K562 (cell line): ENCODE measurements at regions not wholly inside any gene's neighbourhood (a gene's known extent, or its start where the extent isn't known, plus 50 kb on each side); places are given as distances from the start of the nearest gene placed in this dataset.
"Not testable (repeated sequence)": the region's sequence is repeated elsewhere in the genome, so short reads cannot be mapped to it uniquely, and the experiment has no call there.

ENCODE experiments used
- ATAC-seq: fragments of 200-7000 bp; cut with Tn5 transposase; 3 replicates; pipeline ENCODE4 v1.9.1; 2020; ENCODE audit warnings: moderate library complexity
- BruUV-seq: library from RNA; stranded (reverse); fragments of 400-500 nt; replicated peaks from 2 replicates; lab custom pipeline; 2021; lab: Mats Ljungman, UMichigan
- CTCF ChIA-PET: fragments of 300-600 bp; formaldehyde crosslinking; extraction: SDS; loops from one replicate; lab custom pipeline; 2021; ENCODE audit warnings: low intra/inter-chr PET ratio; lab: Yijun Ruan, JAX
- POLR2A ChIA-PET: fragments of 300-600, 350-650 bp; sonication (Branson Sonifier 250); formaldehyde crosslinking; extraction: SDS; loops from one replicate; lab custom pipeline; 2021; ENCODE audit warnings: antibody characterized with exemption, inconsistent platforms; lab: Yijun Ruan, JAX
- DNase-seq, 4 experiments: peaks; one replicate each; pipeline versions ENCODE4 v3.0.0 to v3.0.0-alpha.2; 2011 to 2018; ENCODE audit warnings: low spot score in 3 of 4, mixed read lengths in 3 of 4; ENCODE audit errors: extremely low read depth in 1 of 4
- FAIRE-seq: peaks from 2 replicates; lab custom pipeline; 2011; peaks lifted over from hg19 to GRCh38; lab: Jason Lieb, UNC
- H2AFZ ChIP-seq: 2 replicates; pipeline ENCODE4 v1.6.0; 2011; ENCODE audit warnings: low read depth, low read length, control low read depth, inconsistent platforms
- H3K27ac ChIP-seq: fragments of 200-600 bp; 3 replicates; pipeline ENCODE4 v1.8.0; 2011; ENCODE audit warnings: low read depth, mild to moderate bottlenecking, control low read depth, inconsistent platforms, low read length, moderate library complexity, mixed read lengths; ENCODE audit errors: extremely low read depth
- H3K27me3 ChIP-seq, 2 experiments: fragments of 300-600 bp in 1 of 2; 2 replicates in 1 of 2; 3 replicates in 1 of 2; pipeline versions ENCODE4 v1.6.0 to v1.8.0; 2011; ENCODE audit warnings: inconsistent platforms in 2 of 2, low read length in 2 of 2, mild to moderate bottlenecking in 1 of 2, mixed read lengths in 1 of 2, moderate library complexity in 1 of 2; ENCODE audit not compliant: control insufficient read depth in 2 of 2, insufficient read depth in 2 of 2
- H3K36me3 ChIP-seq: fragments of 300-600 bp; 3 replicates; pipeline ENCODE4 v1.8.0; 2011; ENCODE audit warnings: mild to moderate bottlenecking, low read length, inconsistent platforms; ENCODE audit not compliant: control insufficient read depth, insufficient read depth
- H3K4me1 ChIP-seq, 2 experiments: fragments of 200-600 bp in 1 of 2; replicated peaks in 1 of 2; 2 replicates in 1 of 2; 3 replicates in 1 of 2; pipeline versions ENCODE4 v1.5.1 to v1.8.0; 2011; ENCODE audit warnings: inconsistent platforms in 2 of 2, low read length in 2 of 2, mild to moderate bottlenecking in 1 of 2, mixed read lengths in 1 of 2, moderate library complexity in 1 of 2; ENCODE audit not compliant: control insufficient read depth in 2 of 2, insufficient read depth in 2 of 2
- H3K4me2 ChIP-seq: 2 replicates; pipeline ENCODE4 v1.6.1; 2011; ENCODE audit warnings: low read length, control low read depth, inconsistent platforms, mixed read lengths; ENCODE audit not compliant: insufficient read depth
- H3K4me3 ChIP-seq: fragments of 200-600 bp; sonication (generic), shearing (Covaris generic); 2 replicates; pipeline ENCODE4 v1.5.1; 2016; ENCODE audit warnings: control low read depth, inconsistent platforms
- H3K79me2 ChIP-seq: fragments of 200-600 bp; 3 replicates; pipeline ENCODE4 v1.8.0; 2011; ENCODE audit warnings: low read length, inconsistent platforms; ENCODE audit not compliant: control insufficient read depth, insufficient read depth
- H3K9ac ChIP-seq, 2 experiments: 2 replicates each; pipeline versions ENCODE4 v1.6.0 to v1.6.1; 2011; ENCODE audit warnings: low read depth in 2 of 2, low read length in 2 of 2, control low read depth in 1 of 2, inconsistent platforms in 1 of 2, mild to moderate bottlenecking in 1 of 2, mixed read lengths in 1 of 2; ENCODE audit not compliant: insufficient read depth in 1 of 2
- H3K9me1 ChIP-seq: one replicate; pipeline ENCODE4 v1.6.0; 2011; ENCODE audit warnings: inconsistent platforms, mild to moderate bottlenecking, low read length, moderate library complexity; ENCODE audit not compliant: control insufficient read depth, insufficient read depth
- H3K9me3 ChIP-seq: replicated peaks from 2 replicates; pipeline ENCODE4 v1.5.1; 2011; ENCODE audit warnings: low read depth, low read length, inconsistent platforms; ENCODE audit not compliant: control insufficient read depth, insufficient read depth
- H4K20me1 ChIP-seq: replicated peaks from 2 replicates; pipeline ENCODE4 v1.6.1; 2011; ENCODE audit warnings: low read length, inconsistent platforms, mixed read lengths; ENCODE audit not compliant: control insufficient read depth, insufficient read depth
- DMBX1 ChIP-seq: fragments of 250-450 bp; sonication (Bioruptor Pico); IDR thresholded peaks from 2 replicates; pipeline ENCODE4 v1.8.0; 2022; ENCODE audit warnings: inconsistent platforms, mild to moderate bottlenecking, moderate library complexity, borderline replicate concordance
- GTF2E2 ChIP-seq: fragments of 200-800 bp; sonication (Bioruptor generic); IDR thresholded peaks from 2 replicates; pipeline ENCODE4 v1.6.1; 2016; ENCODE audit warnings: missing genetic modification characterization, missing compliant biosample characterization
- JUN ChIP-seq, 2 experiments: sonication (generic) in 1 of 2; formaldehyde crosslinking in 1 of 2; IDR thresholded peaks; 2 replicates each; pipeline versions ENCODE4 v1.6.1 to v1.8.0; 2012 to 2022; ENCODE audit warnings: borderline replicate concordance in 2 of 2, mild to moderate bottlenecking in 2 of 2, improper control_type of control experiment in 1 of 2, low read depth in 1 of 2, low read length in 1 of 2, missing genetic modification reagents in 1 of 2
- PHB2 ChIP-seq: fragments of 450-650 bp; IDR thresholded peaks from 2 replicates; pipeline ENCODE4 v1.6.1; 2017; ENCODE audit warnings: low read depth
- PURB ChIP-seq: sonication (generic); formaldehyde crosslinking; IDR thresholded peaks from 2 replicates; pipeline ENCODE4 v1.9.0; 2021; ENCODE audit warnings: low read depth, mild to moderate bottlenecking, missing genetic modification reagents
- RFX1 ChIP-seq: fragments of 450-650 bp; IDR thresholded peaks from 2 replicates; pipeline ENCODE4 v1.6.1; 2016; ENCODE audit warnings: mild to moderate bottlenecking, moderate library complexity
- ZEB2 ChIP-seq: fragments of 450-650 bp; IDR thresholded peaks from 2 replicates; pipeline ENCODE4 v1.6.1; 2016
- ZNF277 ChIP-seq: fragments of 250-450 bp; sonication (Bioruptor Pico); IDR thresholded peaks from 2 replicates; pipeline ENCODE4 v1.8.0; 2022; ENCODE audit warnings: inconsistent platforms, mild to moderate bottlenecking, moderate library complexity, borderline replicate concordance
- ZNF644 ChIP-seq: fragments of 200-800 bp; sonication (Bioruptor generic); IDR thresholded peaks from 2 replicates; pipeline ENCODE4 v1.6.1; 2016; ENCODE audit warnings: low read depth, missing genetic modification characterization, missing compliant biosample characterization
- WGBS: fragments of 100-300 bp; shearing (Covaris generic); methylation state at CpG from one replicate; pipeline ENCODE4 v1.1.6; 2016; ENCODE audit warnings: low coverage, mixed read lengths; ENCODE audit not compliant: insufficient coverage; ENCODE audit errors: missing lambda C conversion rate; 5-methylcytosine and 5-hydroxymethylcytosine counted together
- in situ Hi-C: fragments of 300-500 bp; cut with MboI; formaldehyde crosslinking; loops from 4 replicates; pipeline ENCODE4 v1.15.0; 2018; ENCODE audit warnings: inconsistent platforms, mixed read lengths
- intact Hi-C: fragments of 100-400 bp; cut with micrococcal nuclease; formaldehyde crosslinking; loops from 2 replicates; pipeline ENCODE4 v1.14.2; 2022
- TF ChIP-seq, protein P1 (sequence below): fragments of 250-450 bp; sonication (Bioruptor Pico); IDR thresholded peaks from 2 replicates; pipeline ENCODE4 v1.8.0; 2022; ENCODE audit warnings: moderate library complexity, mild to moderate bottlenecking, inconsistent platforms

DNA sequence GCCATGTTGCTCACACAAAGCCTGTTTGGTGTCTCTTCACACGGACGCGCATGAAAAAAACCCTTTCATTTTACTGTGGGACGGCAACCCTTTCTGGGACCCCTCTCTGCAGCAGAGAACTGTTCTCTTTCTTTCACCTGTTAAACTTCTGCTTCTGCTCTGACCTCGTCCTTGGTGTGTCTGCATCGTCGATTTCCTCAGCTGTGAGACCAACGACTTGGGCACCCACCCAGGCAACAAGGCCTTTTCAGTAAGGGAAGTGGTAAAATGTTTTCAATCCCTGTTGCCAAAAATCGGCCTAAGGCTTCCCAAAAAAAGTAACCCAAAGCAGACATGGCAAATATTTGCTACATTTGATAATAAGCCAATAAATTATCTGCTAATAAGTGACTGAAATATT lies 515.3 kb downstream of the IRS2 start:
- DNase-seq (no peak), FAIRE-seq (no peak), ATAC-seq (no peak)
- 7% methylated on average over 9 of the region's 9 CpGs for WGBS
- in situ Hi-C loops: no loop called here
- Histone ChIP-seq H3K4me1 (no peaks in the 10 kb centered on the region), H3K79me2 (no peaks in the 10 kb centered on the region), H4K20me1 (no peaks in the 10 kb centered on the region), H3K4me3 (no peak overlapping the region), H3K36me3 (no peaks in the 10 kb centered on the region), H3K9ac (no peak overlapping the region), H2AFZ (no peak overlapping the region), H3K27ac (no peak overlapping the region), H3K27me3 (no peaks in the 10 kb centered on the region), H3K4me2 (no peak overlapping the region), H3K9me1 (no peaks in the 10 kb centered on the region), H3K9me3 (no peaks in the 10 kb centered on the region)
- intact Hi-C loops: no loop called here
- CTCF ChIA-PET: no interaction called here
- POLR2A ChIA-PET: no interaction called here
- no TSS peak for BruUV-seq
- TF ChIP-seq ZNF644 (tag) (no peak), ZNF277 (no peak), JUN (IDR thresholded peaks at IDR 0.05; ENCODE audit: borderline replicate concordance, low read depth, low read length) (no peak), JUN (CRISPR knock-in tag; IDR thresholded peaks at IDR 0.05; ENCODE audit: borderline replicate concordance) (no peak), DMBX1 (CRISPR knock-in tag) (no peak), GTF2E2 (tag) (no peak), ZEB2 (no peak), PURB (CRISPR knock-in tag) (no peak), RFX1 (no peak), PHB2 (no peak)
- TF ChIP-seq, protein P1, sequence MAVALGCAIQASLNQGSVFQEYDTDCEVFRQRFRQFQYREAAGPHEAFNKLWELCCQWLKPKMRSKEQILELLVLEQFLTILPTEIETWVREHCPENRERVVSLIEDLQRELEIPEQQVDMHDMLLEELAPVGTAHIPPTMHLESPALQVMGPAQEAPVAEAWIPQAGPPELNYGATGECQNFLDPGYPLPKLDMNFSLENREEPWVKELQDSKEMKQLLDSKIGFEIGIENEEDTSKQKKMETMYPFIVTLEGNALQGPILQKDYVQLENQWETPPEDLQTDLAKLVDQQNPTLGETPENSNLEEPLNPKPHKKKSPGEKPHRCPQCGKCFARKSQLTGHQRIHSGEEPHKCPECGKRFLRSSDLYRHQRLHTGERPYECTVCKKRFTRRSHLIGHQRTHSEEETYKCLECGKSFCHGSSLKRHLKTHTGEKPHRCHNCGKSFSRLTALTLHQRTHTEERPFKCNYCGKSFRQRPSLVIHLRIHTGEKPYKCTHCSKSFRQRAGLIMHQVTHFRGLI (CRISPR knock-in tag): no peak

DNA sequence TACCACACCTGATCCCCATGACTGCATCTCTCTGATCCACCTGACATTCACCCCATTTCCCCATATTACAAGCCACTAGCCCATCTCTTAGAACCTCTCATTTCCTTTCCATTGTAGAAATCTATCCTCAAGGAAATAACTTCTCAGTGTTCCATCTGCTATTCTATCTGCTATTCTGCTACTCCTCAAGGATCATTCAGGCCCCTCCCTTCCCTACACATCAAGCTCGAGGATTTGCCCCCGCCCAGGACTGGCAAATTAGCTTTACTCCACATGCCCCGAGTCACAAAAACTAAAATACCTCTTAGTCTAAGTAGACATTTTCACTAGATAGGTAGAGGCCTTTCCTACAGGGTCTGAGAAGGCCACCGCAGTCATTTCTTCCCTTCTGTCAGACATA lies 517.0 kb downstream of the IRS2 start:
- H3K79me2 ChIP-seq, H2AFZ ChIP-seq, H3K4me1 ChIP-seq, intact Hi-C loops, ATAC-seq, H3K4me2 ChIP-seq, BruUV-seq, H3K36me3 ChIP-seq, POLR2A ChIA-PET, H3K4me3 ChIP-seq, H3K9me3 ChIP-seq, H3K27ac ChIP-seq, H4K20me1 ChIP-seq, CTCF ChIA-PET, H3K27me3 ChIP-seq, H3K9me1 ChIP-seq, H3K9ac ChIP-seq, in situ Hi-C loops, FAIRE-seq, DNase-seq: not testable (repeated sequence)
- WGBS: 4% methylated on average over 3 of the region's 4 CpGs
